Suprapubic skin (tissue), 4 donors: ENCODE measurements at regions not wholly inside any gene's neighbourhood (a gene's known extent, or its start where the extent isn't known, plus 50 kb on each side); places are given as distances from the start of the nearest gene placed in this dataset.

Source experiments
- CTCF ChIP-seq, 2 donors: fragments of 200-600 bp in 1 of 2; fragments of 450-650 bp in 1 of 2; sonication (generic) in 1 of 2; IDR thresholded peaks; one replicate each; pipeline ENCODE4 v1.5.1; 2016 to 2019; ENCODE audit warnings: antibody characterized with exemption in 2 of 2, mild to moderate bottlenecking in 1 of 2, moderate library complexity in 1 of 2
- EP300 ChIP-seq: sonication (generic); formaldehyde crosslinking; IDR thresholded peaks from one replicate; pipeline ENCODE4 v1.6.1; 2017; ENCODE audit warnings: antibody characterized with exemption
- POLR2A ChIP-seq, 2 donors: fragments of 450-650 bp; IDR thresholded peaks; one replicate each; pipeline ENCODE4 v1.6.1; 2017; ENCODE audit warnings: antibody characterized with exemption in 2 of 2, mild to moderate bottlenecking in 2 of 2, moderate library complexity in 2 of 2
- POLR2AphosphoS5 ChIP-seq, 3 donors: sonication (generic); formaldehyde crosslinking; IDR thresholded peaks; one replicate each; pipeline ENCODE4 v1.6.1; 2017; ENCODE audit warnings: antibody characterized with exemption in 3 of 3

GRCh38 chr13:86758116-86758515 is 913.1 kb upstream of the SLITRK5 start:
- TF ChIP-seq CTCF (IDR thresholded peaks at IDR 0.05) (no peak), EP300 (no peak), POLR2A (IDR thresholded peaks at IDR 0.05) (no peak), POLR2AphosphoS5 (IDR thresholded peaks at IDR 0.05) (no peak)
